GM19240 (cell line): ENCODE measurements at regions not wholly inside any gene's neighbourhood (a gene's known extent, or its start where the extent isn't known, plus 50 kb on each side); places are given as distances from the start of the nearest gene placed in this dataset.

Experiments
- DNase-seq: peaks from one replicate; pipeline ENCODE4 v3.0.0; 2011; ENCODE audit warnings: low spot score; ENCODE audit not compliant: insufficient read length

GRCh38 chr21:38740090-38740489 lies 65.6 kb upstream of the ETS2 start:
- DNase-seq, result no peak

- DNase-seq, result no peak
Measured at GRCh38 chr21:38741092-38741949, 64.4 kb upstream of the ETS2 start.

- no peak for DNase-seq
Measured at GRCh38 chr21:38741950-38742256, 63.8 kb upstream of the ETS2 start.

- DNase-seq, result no peak
Measured at GRCh38 chr21:38742580-38743260, 63.0 kb upstream of the ETS2 start.

GRCh38 chr21:38743772-38744529 lies 61.8 kb upstream of the ETS2 start:
- no peak for DNase-seq

- no peak for DNase-seq
Measured at GRCh38 chr21:38744861-38745260, 60.9 kb upstream of the ETS2 start.

- DNase-seq, result no peak
Measured at GRCh38 chr21:38747810-38748209, 57.9 kb upstream of the ETS2 start.

GRCh38 chr21:38751379-38752050 lies 54.2 kb upstream of the ETS2 start:
- DNase-seq, result no peak

- no peak for DNase-seq
Measured at GRCh38 chr21:38752051-38752505, 53.7 kb upstream of the ETS2 start.

- no peak for DNase-seq
Measured at GRCh38 chr21:38753114-38753513, 52.6 kb upstream of the ETS2 start.

- no peak for DNase-seq
Measured at GRCh38 chr21:38753557-38753971, 52.2 kb upstream of the ETS2 start.
